IMR-90 (cell line): ENCODE measurements at regions not wholly inside any gene's neighbourhood (a gene's known extent, or its start where the extent isn't known, plus 50 kb on each side); places are given as distances from the start of the nearest gene placed in this dataset.

Experiments used
- ATAC-seq: fragments of 200-7000 bp; cut with Tn5 transposase; 2 replicates; pipeline ENCODE4 v1.9.1; 2020; ENCODE audit warnings: low read depth, mild to moderate bottlenecking, moderate library complexity
- BruUV-seq: library from RNA; stranded (reverse); fragments of 400-500 nt; replicated peaks from 2 replicates; lab custom pipeline; 2021; lab: Mats Ljungman, UMichigan
- CTCF ChIA-PET: fragments of 300-600 bp; formaldehyde crosslinking; extraction: SDS; loops from one replicate; lab custom pipeline; 2021; ENCODE audit warnings: antibody characterized with exemption; lab: Yijun Ruan, JAX
- POLR2A ChIA-PET: fragments of 300-600 bp; sonication (Branson Sonifier 250); formaldehyde crosslinking; loops from one replicate; lab custom pipeline; 2022; ENCODE audit warnings: antibody characterized with exemption; ENCODE audit not compliant: unreplicated experiment; lab: Charles Lee
- DNase-seq: peaks from one replicate; pipeline ENCODE4 v3.0.0; 2013
- H2AFZ ChIP-seq: replicated peaks from 2 replicates; pipeline ENCODE3; 2013; ENCODE audit warnings: low read length, mild to moderate bottlenecking; ENCODE audit not compliant: poor library complexity
- H2AK5ac ChIP-seq: 2 replicates; pipeline ENCODE4 v1.6.1; 2013; ENCODE audit warnings: low read depth, low read length, inconsistent platforms
- H2AK9ac ChIP-seq: replicated peaks from 2 replicates; pipeline ENCODE3; 2013; ENCODE audit warnings: mild to moderate bottlenecking, low read depth, low read length, moderate library complexity; ENCODE audit not compliant: poor library complexity
- H2BK120ac ChIP-seq: 2 replicates; pipeline ENCODE4 v1.6.1; 2013; ENCODE audit warnings: low read depth, low read length, inconsistent platforms
- H2BK15ac ChIP-seq: 3 replicates; pipeline ENCODE4 v1.6.1; 2013; ENCODE audit warnings: low read depth, low read length, inconsistent platforms
- H2BK20ac ChIP-seq: 2 replicates; pipeline ENCODE4 v1.6.1; 2013; ENCODE audit warnings: low read depth, mild to moderate bottlenecking, inconsistent platforms, low read length, moderate library complexity
- H2BK5ac ChIP-seq: 2 replicates; pipeline ENCODE4 v1.6.1; 2013; ENCODE audit warnings: mild to moderate bottlenecking, low read depth, low read length, inconsistent platforms; ENCODE audit not compliant: poor library complexity, severe bottlenecking
- H3K14ac ChIP-seq: replicated peaks from 2 replicates; pipeline ENCODE4 v1.6.1; 2013; ENCODE audit warnings: low read depth, low read length, inconsistent platforms
- H3K18ac ChIP-seq: 2 replicates; pipeline ENCODE4 v1.6.1; 2013; ENCODE audit warnings: low read depth, low read length, control low read depth
- H3K23ac ChIP-seq: 2 replicates; pipeline ENCODE4 v1.6.1; 2013; ENCODE audit warnings: low read depth, low read length, inconsistent platforms
- H3K27ac ChIP-seq: 2 replicates; pipeline ENCODE4 v1.5.1; 2013; ENCODE audit warnings: mild to moderate bottlenecking, control low read depth, low read length; ENCODE audit not compliant: insufficient read depth
- H3K27me3 ChIP-seq: 2 replicates; pipeline ENCODE4 v1.6.1; 2013; ENCODE audit warnings: low read length; ENCODE audit not compliant: control insufficient read depth, insufficient read depth
- H3K36me3 ChIP-seq: 2 replicates; pipeline ENCODE4 v1.6.1; 2013; ENCODE audit warnings: low read length, mixed read lengths; ENCODE audit not compliant: control insufficient read depth, insufficient read depth
- H3K4ac ChIP-seq: 2 replicates; pipeline ENCODE4 v1.6.1; 2013; ENCODE audit warnings: low read depth, low read length, inconsistent platforms
- H3K4me1 ChIP-seq: 2 replicates; pipeline ENCODE4 v1.6.1; 2013; ENCODE audit warnings: low read length, mixed read lengths; ENCODE audit not compliant: control insufficient read depth, insufficient read depth
- H3K4me2 ChIP-seq: 2 replicates; pipeline ENCODE4 v1.6.1; 2013; ENCODE audit warnings: low read depth, mild to moderate bottlenecking, control low read depth, low read length, moderate library complexity
- H3K4me3 ChIP-seq: 2 replicates; pipeline ENCODE4 v1.5.1; 2013; ENCODE audit warnings: low read depth, mild to moderate bottlenecking, control low read depth, low read length, moderate library complexity; ENCODE audit not compliant: insufficient read depth
- H3K56ac ChIP-seq: 2 replicates; pipeline ENCODE4 v1.6.1; 2013; ENCODE audit warnings: low read length, inconsistent platforms; ENCODE audit not compliant: insufficient read depth; ENCODE audit errors: extremely low read depth
- H3K79me1 ChIP-seq, 2 experiments: 2 replicates each; pipeline ENCODE4 v1.6.1; 2013; ENCODE audit warnings: low read length in 2 of 2, inconsistent platforms in 1 of 2, low read depth in 1 of 2
- H3K9ac ChIP-seq: 2 replicates; pipeline ENCODE4 v1.6.1; 2013; ENCODE audit warnings: low read depth, low read length, control low read depth
- H3K9me1 ChIP-seq: 2 replicates; pipeline ENCODE4 v1.6.1; 2013; ENCODE audit warnings: low read length, inconsistent platforms; ENCODE audit not compliant: insufficient read depth
- H3K9me3 ChIP-seq: 2 replicates; pipeline ENCODE4 v1.6.1; 2013; ENCODE audit warnings: low read length; ENCODE audit not compliant: control insufficient read depth, insufficient read depth
- H4K20me1 ChIP-seq: 2 replicates; pipeline ENCODE4 v1.6.1; 2013; ENCODE audit warnings: low read length, inconsistent platforms; ENCODE audit not compliant: insufficient read depth
- H4K5ac ChIP-seq: 2 replicates; pipeline ENCODE4 v1.6.1; 2013; ENCODE audit warnings: mild to moderate bottlenecking, low read depth, low read length, control low read depth
- H4K8ac ChIP-seq, 2 experiments: 2 replicates each; pipeline ENCODE4 v1.6.1; 2013; ENCODE audit warnings: low read depth in 2 of 2, low read length in 2 of 2, control low read depth in 1 of 2, inconsistent platforms in 1 of 2
- H4K91ac ChIP-seq: 2 replicates; pipeline ENCODE4 v1.6.1; 2013; ENCODE audit warnings: low read depth, low read length, inconsistent platforms; ENCODE audit not compliant: insufficient read depth
- MAFK ChIP-seq: IDR thresholded peaks from 2 replicates; pipeline ENCODE4 v1.6.1; 2012; ENCODE audit warnings: low read depth, low read length, improper control_type of control experiment
- WGBS, 2 experiments: methylation state at CpG; one replicate each; pipeline versions ENCODE4 v1.1.5 to v1.1.7; 2013; ENCODE audit warnings: missing lambda C conversion rate in 2 of 2; ENCODE audit not compliant: insufficient read length in 1 of 2; ENCODE audit errors: extremely low coverage in 2 of 2; 5-methylcytosine and 5-hydroxymethylcytosine counted together
- dilution Hi-C: fragments of 300-500 bp; cut with HindIII; formaldehyde crosslinking; loops from one replicate; pipeline ENCODE4 v1.14.3; 2018; ENCODE audit warnings: low sequenced_read_pairs; ENCODE audit not compliant: unreplicated experiment
- in situ Hi-C: fragments of 300-500 bp; cut with MboI; formaldehyde crosslinking; loops from 3 replicates; pipeline ENCODE4 v1.14.3; 2019; ENCODE audit warnings: low sequenced_read_pairs, inconsistent platforms, mixed read lengths
- intact Hi-C: fragments of 100-400 bp; cut with micrococcal nuclease; formaldehyde crosslinking; loops from 2 replicates; pipeline ENCODE4 v1.10.0; 2022

- no peak overlapping the region for H3K18ac ChIP-seq
- ChIA-PET CTCF (no interaction called here), POLR2A (no interaction called here)
- H3K79me1 ChIP-seq = no peaks in the 10 kb centered on the region
- H3K27ac ChIP-seq = no peak overlapping the region
- TF ChIP-seq MAFK = no peak
- H3K9me3 ChIP-seq = no peaks in the 10 kb centered on the region
- dilution Hi-C loops (no loop called here), in situ Hi-C loops (no loop called here), intact Hi-C loops (no loop called here)
- no peaks in the 10 kb centered on the region for H3K4me1 ChIP-seq
- no peaks in the 10 kb centered on the region for H3K9me1 ChIP-seq
- H3K4me3 ChIP-seq = no peak overlapping the region
- H2AK9ac ChIP-seq = no peak overlapping the region
- H2AFZ ChIP-seq = no peak overlapping the region
- no peak overlapping the region for H2AK5ac ChIP-seq
- no peak overlapping the region for H4K5ac ChIP-seq
- no peak overlapping the region for H3K4me2 ChIP-seq
- H3K4ac ChIP-seq = no peak overlapping the region
- no peak overlapping the region for H3K14ac ChIP-seq
- no peak overlapping the region for H2BK20ac ChIP-seq
- H3K36me3 ChIP-seq = no peaks in the 10 kb centered on the region
- H4K20me1 ChIP-seq = no peaks in the 10 kb centered on the region
- BruUV-seq = no TSS peak
- no peak overlapping the region for H3K9ac ChIP-seq
- H3K27me3 ChIP-seq = no peaks in the 10 kb centered on the region; the same call in 1 of the 2 replicates
- H4K91ac ChIP-seq = no peak overlapping the region
- 20% methylated on average over 2 of the region's 5 CpGs; no CpG with 5 or more reads in 1 of the 2 experiments for WGBS, 2 experiments
- no peak overlapping the region for H4K8ac ChIP-seq
- ATAC-seq (no peak), DNase-seq (no peak)
- H2BK15ac ChIP-seq = no peak overlapping the region
- H3K56ac ChIP-seq = no peak overlapping the region
- no peak overlapping the region for H2BK120ac ChIP-seq
- no peak overlapping the region for H3K23ac ChIP-seq
- H2BK5ac ChIP-seq = no peak overlapping the region
These were observed 576.5 kb downstream of the CSNK1G3 start for GRCh38 chr5:124088289-124089032.
